ENCODE measurements at regions not wholly inside any gene's neighbourhood (a gene's known extent, or its start where the extent isn't known, plus 50 kb on each side); places are given as distances from the start of the nearest gene placed in this dataset.

DNA sequence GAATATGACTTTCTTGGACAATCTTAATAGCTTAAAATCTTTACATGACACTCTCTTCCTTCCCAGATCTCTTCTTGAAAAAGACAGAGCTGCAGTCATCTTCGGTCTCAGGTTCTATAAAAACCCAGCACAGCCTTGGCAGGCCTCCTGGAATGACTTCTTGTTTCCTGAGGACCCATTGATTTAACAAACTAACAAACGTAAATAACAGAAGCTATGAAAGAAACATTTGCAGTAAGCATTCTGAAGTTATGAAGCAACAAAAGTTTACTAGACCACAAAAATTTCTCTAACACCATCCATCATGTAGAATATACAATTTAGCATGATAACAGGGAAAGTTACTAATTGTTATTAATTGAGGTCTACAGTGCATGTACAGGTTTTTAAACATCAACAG lies 62.8 kb upstream of the STARD13 start:
- Histone ChIP-seq H2BK15ac (ENCODE audit: low read depth, poor library complexity, severe bottlenecking) (no peak overlapping the region), H2BK120ac (ENCODE audit: low read depth, low read length) (no peak overlapping the region), H4K91ac (ENCODE audit: low read length) (no peak overlapping the region), H3K23ac (ENCODE audit: low read length in 2 of 2) (no peak overlapping the region), H3K4ac (ENCODE audit: low read depth in 1 of 2, low read length in 2 of 2) (no peak overlapping the region), H3K79me1 (replicated peaks; ENCODE audit: low read length, poor library complexity, severe bottlenecking) (peaks cover 8% of the 10 kb centered on the region), H2AK5ac (ENCODE audit: low read length, severe bottlenecking) (no peak overlapping the region), H3K27me3 (ENCODE audit: control insufficient read depth in 1 of 2, insufficient read depth in 1 of 2, low read length in 2 of 2) (no peaks in the 10 kb centered on the region), H3K4me3 (ENCODE audit: insufficient read depth in 1 of 2, low read depth in 1 of 2, low read length in 2 of 2) (no peak overlapping the region), H3K14ac (ENCODE audit: low read length in 2 of 2) (no peak overlapping the region), H3K36me3 (ENCODE audit: control insufficient read depth in 1 of 2, insufficient read depth in 2 of 2, low read depth in 1 of 2, low read length in 2 of 2) (no peaks in the 10 kb centered on the region), H3K27ac (ENCODE audit: low read length, poor library complexity, severe bottlenecking) (no peak overlapping the region), H4K8ac (ENCODE audit: low read length) (no peak overlapping the region), H2BK5ac (ENCODE audit: low read depth, low read length, poor library complexity, severe bottlenecking) (no peak overlapping the region), H2BK12ac (ENCODE audit: low read length in 2 of 2) (no peak overlapping the region), H3K4me1 (ENCODE audit: control insufficient read depth, insufficient read depth, low read depth, low read length) (peaks cover 8% of the 10 kb centered on the region), H3K4me2 (ENCODE audit: low read length, poor library complexity, severe bottlenecking) (no peak overlapping the region), H2AFZ (ENCODE audit: low read depth, low read length) (no peak overlapping the region), H3K18ac (ENCODE audit: low read depth in 1 of 2, low read length in 2 of 2) (no peak overlapping the region), H3K9me3 (ENCODE audit: control insufficient read depth, low read length) (no peaks in the 10 kb centered on the region), H3K9ac (ENCODE audit: low read length) (no peak overlapping the region)
- 38% methylated on average over 1 of the region's 2 CpGs for WGBS
- peak; percentile 85 for DNase-seq

DNA sequence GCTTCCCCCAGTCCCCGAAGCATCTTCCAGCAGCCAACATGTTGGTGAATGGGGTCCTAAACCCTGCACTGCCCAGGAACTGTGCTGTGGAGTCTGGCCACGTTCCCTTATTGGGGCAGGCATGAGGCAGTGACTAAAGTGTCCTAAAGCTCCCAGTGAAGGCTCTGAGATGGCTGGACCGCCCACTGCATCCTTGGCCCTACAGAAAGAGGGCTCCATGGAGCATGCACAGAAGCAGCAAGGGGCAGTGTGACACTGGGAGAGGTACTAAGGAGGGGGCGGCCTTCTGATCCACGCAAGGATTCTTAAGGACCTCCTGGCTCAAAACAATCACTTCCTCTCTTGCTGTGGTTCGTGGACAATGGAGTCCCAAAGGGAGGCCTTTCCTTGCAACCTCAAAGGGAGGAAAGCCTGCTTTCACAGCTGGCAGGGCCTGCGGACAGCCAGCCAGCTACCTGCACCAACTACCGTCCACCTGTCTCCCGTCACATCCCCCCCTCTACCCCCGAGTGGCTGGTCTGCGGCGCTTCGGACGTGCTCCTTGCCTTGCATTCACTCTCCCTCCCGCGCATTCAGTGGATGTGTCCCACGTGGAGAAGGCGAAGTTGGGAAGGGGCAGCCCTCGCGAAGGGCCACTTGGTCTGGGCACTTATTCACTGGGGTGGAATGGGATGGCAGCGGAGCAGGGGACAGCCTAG lies 63.9 kb upstream of the STARD13 start:
- H3K23ac ChIP-seq (ENCODE audit: low read length in 2 of 2): no peak overlapping the region
- no peaks in the 10 kb centered on the region for H3K36me3 ChIP-seq (ENCODE audit: control insufficient read depth in 1 of 2, insufficient read depth in 2 of 2, low read depth in 1 of 2, low read length in 2 of 2)
- H4K8ac ChIP-seq (ENCODE audit: low read length): peak overlapping the region; percentile 59
- no peak overlapping the region for H2BK5ac ChIP-seq (ENCODE audit: low read depth, low read length, poor library complexity, severe bottlenecking)
- H2BK15ac ChIP-seq (ENCODE audit: low read depth, poor library complexity, severe bottlenecking): no peak overlapping the region
- peak overlapping the region; percentile 83 to 85 for H3K4me3 ChIP-seq (ENCODE audit: insufficient read depth in 1 of 2, low read depth in 1 of 2, low read length in 2 of 2)
- peak overlapping the region in 1 of 2 experiments; percentile 75 for H3K14ac ChIP-seq (ENCODE audit: low read length in 2 of 2)
- peak overlapping the region; percentile 88 for H3K4me2 ChIP-seq (ENCODE audit: low read length, poor library complexity, severe bottlenecking)
- H4K91ac ChIP-seq (ENCODE audit: low read length): peak overlapping the region; percentile 73
- no peak overlapping the region for H3K27ac ChIP-seq (ENCODE audit: low read length, poor library complexity, severe bottlenecking)
- H2AK5ac ChIP-seq (ENCODE audit: low read length, severe bottlenecking): no peak overlapping the region
- peak overlapping the region; percentile 68 to 88 for H3K4ac ChIP-seq (ENCODE audit: low read depth in 1 of 2, low read length in 2 of 2)
- peak overlapping the region; percentile 23 to 81 for H2BK12ac ChIP-seq (ENCODE audit: low read length in 2 of 2)
- peak overlapping the region; percentile 88 for H3K9ac ChIP-seq (ENCODE audit: low read length)
- peak overlapping the region; percentile 83 to 99 for H3K18ac ChIP-seq (ENCODE audit: low read depth in 1 of 2, low read length in 2 of 2)
- WGBS: 36% methylated on average over 19 of the region's 21 CpGs
- no peak overlapping the region for H2AFZ ChIP-seq (ENCODE audit: low read depth, low read length)
- peaks cover 8% of the 10 kb centered on the region for H3K79me1 ChIP-seq (replicated peaks; ENCODE audit: low read length, poor library complexity, severe bottlenecking)
- no peaks in the 10 kb centered on the region for H3K27me3 ChIP-seq (ENCODE audit: control insufficient read depth in 1 of 2, insufficient read depth in 1 of 2, low read length in 2 of 2)
- H3K4me1 ChIP-seq (ENCODE audit: control insufficient read depth, insufficient read depth, low read depth, low read length): peaks cover 8% of the 10 kb centered on the region
- no peaks in the 10 kb centered on the region for H3K9me3 ChIP-seq (ENCODE audit: control insufficient read depth, low read length)
- H2BK120ac ChIP-seq (ENCODE audit: low read depth, low read length): peak overlapping the region; percentile 98
- peak; percentile 77 for DNase-seq

DNA sequence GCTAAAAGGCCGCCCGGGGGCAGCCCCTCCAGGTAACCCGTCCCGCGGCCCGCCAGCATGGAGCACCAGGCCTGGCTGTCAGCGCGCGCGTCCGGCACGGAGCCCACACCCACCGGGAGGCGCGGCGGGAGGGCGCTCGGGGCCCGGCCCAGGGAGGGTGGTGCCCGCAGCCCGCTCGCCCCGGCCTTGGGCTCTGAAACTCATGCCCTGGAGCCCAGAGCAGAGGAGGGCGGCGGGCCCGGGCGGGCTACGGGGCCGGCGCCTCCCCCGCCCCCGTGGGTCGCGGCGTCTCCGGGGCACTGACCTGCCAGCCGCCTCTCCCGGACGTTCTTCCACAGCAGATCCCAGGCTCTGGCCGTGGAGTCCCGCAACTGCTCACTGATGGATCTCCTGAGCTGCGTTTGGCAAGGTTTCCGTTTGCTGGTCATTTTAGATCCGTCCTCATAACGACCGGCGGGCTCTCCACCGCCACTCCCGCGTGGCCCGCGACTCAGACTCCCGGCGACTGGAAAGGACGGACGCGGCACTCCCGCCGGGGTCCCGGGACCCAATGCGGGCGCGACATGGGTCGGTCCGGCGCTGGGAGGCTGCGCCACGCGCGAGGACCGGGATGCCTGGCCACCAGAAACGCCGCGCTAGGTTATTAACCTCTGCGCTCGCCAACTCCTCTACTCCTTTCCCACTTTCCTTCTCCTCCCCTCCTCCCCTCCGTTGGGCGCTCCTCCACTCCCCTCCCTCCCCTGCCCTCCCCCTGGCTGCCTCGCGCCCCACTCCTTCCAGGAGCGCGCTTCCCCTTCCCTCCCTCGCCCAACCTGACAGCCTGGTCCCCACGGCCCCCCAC lies 64.7 kb upstream of the STARD13 start:
- peak overlapping the region; percentile 83 to 85 for H3K4me3 ChIP-seq (ENCODE audit: insufficient read depth in 1 of 2, low read depth in 1 of 2, low read length in 2 of 2)
- peak overlapping the region; percentile 44 to 95 for H2BK12ac ChIP-seq (ENCODE audit: low read length in 2 of 2)
- peak overlapping the region; percentile 95 for H2BK15ac ChIP-seq (ENCODE audit: low read depth, poor library complexity, severe bottlenecking)
- peak overlapping the region; percentile 88 for H3K9ac ChIP-seq (ENCODE audit: low read length)
- H2BK5ac ChIP-seq (ENCODE audit: low read depth, low read length, poor library complexity, severe bottlenecking): peak overlapping the region; percentile 46
- peak overlapping the region; percentile 88 for H3K4me2 ChIP-seq (ENCODE audit: low read length, poor library complexity, severe bottlenecking)
- peak overlapping the region; percentile 58 for H3K27ac ChIP-seq (ENCODE audit: low read length, poor library complexity, severe bottlenecking)
- H3K4me1 ChIP-seq (ENCODE audit: control insufficient read depth, insufficient read depth, low read depth, low read length): peaks cover 8% of the 10 kb centered on the region
- peak overlapping the region; percentile 73 to 84 for H3K23ac ChIP-seq (ENCODE audit: low read length in 2 of 2)
- peak overlapping the region; percentile 85 for H4K8ac ChIP-seq (ENCODE audit: low read length)
- H2AK5ac ChIP-seq (ENCODE audit: low read length, severe bottlenecking): no peak overlapping the region
- peak overlapping the region; percentile 40 for H4K91ac ChIP-seq (ENCODE audit: low read length)
- WGBS: under 1% methylated on average over 84 of the region's 84 CpGs
- H2AFZ ChIP-seq (ENCODE audit: low read depth, low read length): no peak overlapping the region
- no peaks in the 10 kb centered on the region for H3K27me3 ChIP-seq (ENCODE audit: control insufficient read depth in 1 of 2, insufficient read depth in 1 of 2, low read length in 2 of 2)
- H3K9me3 ChIP-seq (ENCODE audit: control insufficient read depth, low read length): no peaks in the 10 kb centered on the region
- peak overlapping the region; percentile 68 to 88 for H3K4ac ChIP-seq (ENCODE audit: low read depth in 1 of 2, low read length in 2 of 2)
- H3K79me1 ChIP-seq (replicated peaks; ENCODE audit: low read length, poor library complexity, severe bottlenecking): peaks cover 5% of the 10 kb centered on the region
- H3K14ac ChIP-seq (ENCODE audit: low read length in 2 of 2): peak overlapping the region; percentile 2 to 38
- no peaks in the 10 kb centered on the region for H3K36me3 ChIP-seq (ENCODE audit: control insufficient read depth in 1 of 2, insufficient read depth in 2 of 2, low read depth in 1 of 2, low read length in 2 of 2)
- peak; percentile 66 for DNase-seq
- H3K18ac ChIP-seq (ENCODE audit: low read depth in 1 of 2, low read length in 2 of 2): peak overlapping the region; percentile 83 to 99
- peak overlapping the region; percentile 98 for H2BK120ac ChIP-seq (ENCODE audit: low read depth, low read length)

DNA sequence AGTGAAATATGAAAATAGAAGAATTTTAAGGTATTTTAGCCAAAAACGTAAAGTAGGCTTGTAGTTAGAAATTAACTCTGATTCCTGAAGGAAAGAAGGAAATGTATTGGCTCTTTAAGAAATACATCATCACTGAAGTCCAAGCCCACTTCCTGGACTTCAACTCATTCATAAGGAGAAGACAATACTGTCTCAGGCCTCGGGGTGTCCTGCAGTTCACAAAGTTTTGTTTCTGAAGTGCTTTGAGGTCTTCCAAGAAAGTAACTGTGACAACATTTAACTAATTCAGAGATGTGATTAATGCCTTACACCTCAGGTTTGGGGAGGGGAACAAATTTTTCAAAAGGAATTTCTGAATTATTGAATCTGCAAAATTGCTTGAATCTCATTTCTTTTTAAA lies 65.8 kb upstream of the STARD13 start:
- Histone ChIP-seq H3K4me3 (ENCODE audit: insufficient read depth in 1 of 2, low read depth in 1 of 2, low read length in 2 of 2) (peak overlapping the region in 1 of 2 experiments; percentile 83), H2BK5ac (ENCODE audit: low read depth, low read length, poor library complexity, severe bottlenecking) (no peak overlapping the region), H3K4me2 (ENCODE audit: low read length, poor library complexity, severe bottlenecking) (no peak overlapping the region), H3K27ac (ENCODE audit: low read length, poor library complexity, severe bottlenecking) (no peak overlapping the region), H2BK15ac (ENCODE audit: low read depth, poor library complexity, severe bottlenecking) (no peak overlapping the region), H3K27me3 (ENCODE audit: control insufficient read depth in 1 of 2, insufficient read depth in 1 of 2, low read length in 2 of 2) (no peaks in the 10 kb centered on the region), H3K23ac (ENCODE audit: low read length in 2 of 2) (no peak overlapping the region), H3K18ac (ENCODE audit: low read depth in 1 of 2, low read length in 2 of 2) (no peak overlapping the region), H2AK5ac (ENCODE audit: low read length, severe bottlenecking) (no peak overlapping the region), H2BK12ac (ENCODE audit: low read length in 2 of 2) (no peak overlapping the region), H3K14ac (ENCODE audit: low read length in 2 of 2) (no peak overlapping the region), H2BK120ac (ENCODE audit: low read depth, low read length) (no peak overlapping the region), H3K36me3 (ENCODE audit: control insufficient read depth in 1 of 2, insufficient read depth in 2 of 2, low read depth in 1 of 2, low read length in 2 of 2) (no peaks in the 10 kb centered on the region), H3K9me3 (ENCODE audit: control insufficient read depth, low read length) (no peaks in the 10 kb centered on the region), H3K4me1 (ENCODE audit: control insufficient read depth, insufficient read depth, low read depth, low read length) (peaks cover 8% of the 10 kb centered on the region), H3K9ac (ENCODE audit: low read length) (peak overlapping the region; percentile 88), H3K79me1 (replicated peaks; ENCODE audit: low read length, poor library complexity, severe bottlenecking) (peaks cover 3% of the 10 kb centered on the region), H3K4ac (ENCODE audit: low read depth in 1 of 2, low read length in 2 of 2) (no peak overlapping the region), H2AFZ (ENCODE audit: low read depth, low read length) (no peak overlapping the region), H4K8ac (ENCODE audit: low read length) (no peak overlapping the region), H4K91ac (ENCODE audit: low read length) (no peak overlapping the region)
- peak; percentile 67 for DNase-seq
- 17% methylated on average over 1 of the region's 2 CpGs for WGBS
